NB4 (cell line): ENCODE measurements at regions not wholly inside any gene's neighbourhood (a gene's known extent, or its start where the extent isn't known, plus 50 kb on each side); places are given as distances from the start of the nearest gene placed in this dataset.
A peak's percentile ranks its signal among the peaks of the same experiment; 100 is the strongest.

Experiments used
- DNase-seq: peaks from one replicate; pipeline ENCODE4 v3.0.0; 2010; ENCODE audit warnings: low read depth
- H3K4me3 ChIP-seq: one replicate; pipeline ENCODE4 v1.5.1; 2011; ENCODE audit warnings: mild to moderate bottlenecking, low read depth, low read length, moderate library complexity
- CTCF ChIP-seq: IDR thresholded peaks from one replicate; pipeline ENCODE4 v1.5.1; 2012; ENCODE audit warnings: low read depth, low read length
- MAX ChIP-seq: IDR thresholded peaks from 2 replicates; pipeline ENCODE4 v1.6.1; 2011; ENCODE audit warnings: low read depth, low read length
- MYC ChIP-seq: IDR thresholded peaks from 2 replicates; pipeline ENCODE4 v1.6.1; 2011; ENCODE audit warnings: low read depth, low read length
- POLR2A ChIP-seq: IDR thresholded peaks from 2 replicates; pipeline ENCODE4 v1.6.1; 2011; ENCODE audit warnings: mild to moderate bottlenecking; ENCODE audit not compliant: insufficient read length; ENCODE audit errors: extremely low read depth

GRCh38 chr6:104324301-104324700, 535.4 kb downstream of the HACE1 start:
- no peak for TF ChIP-seq CTCF
- TF ChIP-seq MYC: no peak
- no peak for TF ChIP-seq MAX
- TF ChIP-seq POLR2A: no peak
- H3K4me3 ChIP-seq: no peak overlapping the region
- DNase-seq: no peak

GRCh38 chr6:104322841-104323240, 536.9 kb downstream of the HACE1 start:
- no peak overlapping the region for H3K4me3 ChIP-seq
- TF ChIP-seq POLR2A: no peak
- no peak for TF ChIP-seq MAX
- TF ChIP-seq CTCF: no peak
- no peak for TF ChIP-seq MYC
- DNase-seq: peak; percentile 10

- no peak for DNase-seq
- no peak for TF ChIP-seq MAX
Measured at GRCh38 chr6:104321301-104321700, 538.4 kb downstream of the HACE1 start.

GRCh38 chr6:104320896-104321295, 538.8 kb downstream of the HACE1 start:
- TF ChIP-seq POLR2A: no peak
- no peak for TF ChIP-seq MYC
- TF ChIP-seq CTCF: no peak
- TF ChIP-seq MAX: no peak
- DNase-seq: no peak
- H3K4me3 ChIP-seq: no peak overlapping the region

More at GRCh38 chr6:104321301-104321700, 538.4 kb downstream of the HACE1 start:
- no peak overlapping the region for H3K4me3 ChIP-seq

GRCh38 chr6:104312851-104313250, 546.9 kb downstream of the HACE1 start:
- TF ChIP-seq MAX: no peak
- no peak for TF ChIP-seq POLR2A
- no peak for TF ChIP-seq CTCF
- DNase-seq: no peak
- H3K4me3 ChIP-seq: no peak overlapping the region

- TF ChIP-seq CTCF: no peak
- TF ChIP-seq MAX: no peak
- TF ChIP-seq POLR2A: no peak
- TF ChIP-seq MYC: no peak
- no peak for DNase-seq
- no peak overlapping the region for H3K4me3 ChIP-seq
Measured at GRCh38 chr6:104306211-104306610, 553.5 kb downstream of the HACE1 start.
